WTC11 (cell line): ENCODE measurements at regions not wholly inside any gene's neighbourhood (a gene's known extent, or its start where the extent isn't known, plus 50 kb on each side); places are given as distances from the start of the nearest gene placed in this dataset.

ENCODE experiments used
- ATAC-seq: fragments of 200-7000 bp; cut with Tn5 transposase; 2 replicates; pipeline ENCODE4 v1.10.0; 2021; ENCODE audit warnings: mild to moderate bottlenecking, moderate library complexity
- CTCF ChIA-PET: fragments of 300-600 bp; sonication (Branson Sonifier 250); formaldehyde crosslinking; loops from one replicate; lab custom pipeline; 2021; ENCODE audit warnings: antibody characterized with exemption; lab: Charles Lee
- POLR2A ChIA-PET: fragments of 350-600 bp; sonication (Branson Sonifier 250); formaldehyde crosslinking; loops from one replicate; lab custom pipeline; 2021; ENCODE audit warnings: antibody characterized with exemption; lab: Charles Lee
- DNase-seq: peaks from one replicate; pipeline ENCODE4 v3.0.0; 2021; ENCODE audit warnings: low spot score
- H3K27ac Mint-ChIP-seq: 2 replicates; pipeline ENCODE4 v1.8.0; 2021; ENCODE audit warnings: mixed read lengths
- H3K27me3 Mint-ChIP-seq: 2 replicates; pipeline ENCODE4 v1.8.0; 2021; ENCODE audit warnings: low read depth, mild to moderate bottlenecking, moderate library complexity, mixed read lengths
- H3K36me3 Mint-ChIP-seq: 2 replicates; pipeline ENCODE4 v1.8.0; 2021; ENCODE audit warnings: mixed read lengths
- H3K4me1 Mint-ChIP-seq: 2 replicates; pipeline ENCODE4 v1.8.0; 2022; ENCODE audit warnings: mixed read lengths
- H3K4me3 Mint-ChIP-seq: 2 replicates; pipeline ENCODE4 v1.8.0; 2021; ENCODE audit warnings: mild to moderate bottlenecking, moderate library complexity, mixed read lengths
- H3K9me3 Mint-ChIP-seq: 2 replicates; pipeline ENCODE4 v1.8.0; 2021; ENCODE audit warnings: mixed read lengths
- ARID4B ChIP-seq: sonication (generic); formaldehyde crosslinking; IDR thresholded peaks from 2 replicates; pipeline ENCODE4 v1.8.0; 2023; ENCODE audit warnings: missing genetic modification reagents, mild to moderate bottlenecking, borderline replicate concordance
- CREB1 ChIP-seq: sonication (generic); formaldehyde crosslinking; IDR thresholded peaks from 2 replicates; pipeline ENCODE4 v1.8.0; 2023; ENCODE audit warnings: mild to moderate bottlenecking, missing genetic modification reagents
- ESRRA ChIP-seq: sonication (generic); formaldehyde crosslinking; IDR thresholded peaks from 2 replicates; pipeline ENCODE4 v1.8.1; 2022; ENCODE audit warnings: mild to moderate bottlenecking, missing genetic modification reagents, borderline replicate concordance
- GRHL2 ChIP-seq: fragments of 250-450 bp; sonication (Bioruptor Pico); IDR thresholded peaks from 2 replicates; pipeline ENCODE4 v1.8.0; 2022; ENCODE audit warnings: mild to moderate bottlenecking, moderate library complexity; ENCODE audit not compliant: insufficient replicate concordance, severe bottlenecking
- JAZF1 ChIP-seq: fragments of 250-450 bp; sonication (Bioruptor Pico); IDR thresholded peaks from 2 replicates; pipeline ENCODE4 v1.9.0; 2021; ENCODE audit warnings: moderate library complexity, mild to moderate bottlenecking, inconsistent platforms
- MLX ChIP-seq: sonication (generic); formaldehyde crosslinking; IDR thresholded peaks from 2 replicates; pipeline ENCODE4 v1.8.1; 2023; ENCODE audit warnings: mild to moderate bottlenecking, missing genetic modification reagents, moderate library complexity
- NFATC4 ChIP-seq: fragments of 250-450 bp; sonication (Bioruptor Pico); IDR thresholded peaks from 2 replicates; pipeline ENCODE4 v1.9.0; 2021; ENCODE audit warnings: mild to moderate bottlenecking
- NFE2L1 ChIP-seq: sonication (generic); formaldehyde crosslinking; IDR thresholded peaks from 2 replicates; pipeline ENCODE4 v1.8.1; 2023; ENCODE audit warnings: missing genetic modification reagents
- OVOL2 ChIP-seq: fragments of 250-450 bp; sonication (Bioruptor Pico); IDR thresholded peaks from 2 replicates; pipeline ENCODE4 v1.9.0; 2021; ENCODE audit warnings: mild to moderate bottlenecking, borderline replicate concordance
- TCF7 ChIP-seq: sonication (generic); formaldehyde crosslinking; IDR thresholded peaks from 2 replicates; pipeline ENCODE4 v1.8.0; 2022; ENCODE audit warnings: mild to moderate bottlenecking, low read depth, missing genetic modification reagents, moderate library complexity
- TEAD4 ChIP-seq: sonication (generic); formaldehyde crosslinking; IDR thresholded peaks from 2 replicates; pipeline ENCODE4 v1.8.0; 2022; ENCODE audit warnings: mild to moderate bottlenecking, missing genetic modification reagents
- USF1 ChIP-seq: sonication (generic); formaldehyde crosslinking; IDR thresholded peaks from 2 replicates; pipeline ENCODE4 v1.8.0; 2022; ENCODE audit warnings: mild to moderate bottlenecking, missing genetic modification reagents
- USF2 ChIP-seq: sonication (generic); formaldehyde crosslinking; IDR thresholded peaks from 2 replicates; pipeline ENCODE4 v1.8.1; 2023; ENCODE audit warnings: mild to moderate bottlenecking, missing genetic modification reagents, moderate library complexity
- ZNF121 ChIP-seq: sonication (generic); formaldehyde crosslinking; IDR thresholded peaks from 2 replicates; pipeline ENCODE4 v1.8.0; 2023; ENCODE audit warnings: missing genetic modification reagents
- ZNF396 ChIP-seq: fragments of 250-450 bp; sonication (Bioruptor Pico); IDR thresholded peaks from 2 replicates; pipeline ENCODE4 v1.8.0; 2021; ENCODE audit warnings: mild to moderate bottlenecking, moderate library complexity, borderline replicate concordance
- ZNF671 ChIP-seq: fragments of 250-450 bp; sonication (Bioruptor Pico); IDR thresholded peaks from 2 replicates; pipeline ENCODE4 v1.8.0; 2021; ENCODE audit warnings: mild to moderate bottlenecking
- TF ChIP-seq, protein P1 (sequence below): fragments of 200-600 bp; IDR thresholded peaks from 2 replicates; pipeline ENCODE4 v1.8.0; 2022; ENCODE audit warnings: antibody characterized with exemption
- TF ChIP-seq, protein P2 (sequence below): fragments of 250-450 bp; sonication (Bioruptor Pico); IDR thresholded peaks from 2 replicates; pipeline ENCODE4 v1.9.0; 2021; ENCODE audit warnings: mild to moderate bottlenecking
- TF ChIP-seq, protein P3 (sequence below): sonication (generic); formaldehyde crosslinking; IDR thresholded peaks from 2 replicates; pipeline ENCODE4 v1.8.0; 2023; ENCODE audit warnings: missing genetic modification reagents

GRCh38 chr9:86589273-86589672 is 235.1 kb upstream of the TUT7 start:
- H3K27ac Mint-ChIP-seq = no peak overlapping the region
- H3K9me3 Mint-ChIP-seq = no peaks in the 10 kb centered on the region
- ATAC-seq (peak; percentile 55), DNase-seq (peak; percentile 72)
- peaks cover 2% of the 10 kb centered on the region; the same call in 1 of the 2 replicates for H3K4me1 Mint-ChIP-seq
- no peaks in the 10 kb centered on the region for H3K36me3 Mint-ChIP-seq
- no peaks in the 10 kb centered on the region for H3K27me3 Mint-ChIP-seq
- no peak for TF ChIP-seq TEAD4
- no peak for TF ChIP-seq USF1 (CRISPR knock-in tag)
- TF ChIP-seq, protein P1, sequence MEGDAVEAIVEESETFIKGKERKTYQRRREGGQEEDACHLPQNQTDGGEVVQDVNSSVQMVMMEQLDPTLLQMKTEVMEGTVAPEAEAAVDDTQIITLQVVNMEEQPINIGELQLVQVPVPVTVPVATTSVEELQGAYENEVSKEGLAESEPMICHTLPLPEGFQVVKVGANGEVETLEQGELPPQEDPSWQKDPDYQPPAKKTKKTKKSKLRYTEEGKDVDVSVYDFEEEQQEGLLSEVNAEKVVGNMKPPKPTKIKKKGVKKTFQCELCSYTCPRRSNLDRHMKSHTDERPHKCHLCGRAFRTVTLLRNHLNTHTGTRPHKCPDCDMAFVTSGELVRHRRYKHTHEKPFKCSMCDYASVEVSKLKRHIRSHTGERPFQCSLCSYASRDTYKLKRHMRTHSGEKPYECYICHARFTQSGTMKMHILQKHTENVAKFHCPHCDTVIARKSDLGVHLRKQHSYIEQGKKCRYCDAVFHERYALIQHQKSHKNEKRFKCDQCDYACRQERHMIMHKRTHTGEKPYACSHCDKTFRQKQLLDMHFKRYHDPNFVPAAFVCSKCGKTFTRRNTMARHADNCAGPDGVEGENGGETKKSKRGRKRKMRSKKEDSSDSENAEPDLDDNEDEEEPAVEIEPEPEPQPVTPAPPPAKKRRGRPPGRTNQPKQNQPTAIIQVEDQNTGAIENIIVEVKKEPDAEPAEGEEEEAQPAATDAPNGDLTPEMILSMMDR = peak; percentile 54; the same call in 1 of the 2 replicates
- POLR2A ChIA-PET = no interaction called here
- CTCF ChIA-PET = interaction anchor here (0.5 to 1.5 kb wide), 8 partner anchors 8 to 359 kb away, joined by 3 to 6 read pairs (median 4); partner anchors contain the start of gene GAS1
- H3K4me3 Mint-ChIP-seq = no peak overlapping the region

- no peaks in the 10 kb centered on the region for H3K27me3 Mint-ChIP-seq
- H3K9me3 Mint-ChIP-seq = no peaks in the 10 kb centered on the region
- H3K36me3 Mint-ChIP-seq = no peaks in the 10 kb centered on the region
- DNase-seq (no peak), ATAC-seq (no peak)
- ChIA-PET CTCF (interaction anchor here (0.9 to 1.0 kb wide), 2 partner anchors 153 to 172 kb away, joined by 3 to 4 read pairs; no protein-coding TSS in a partner anchor), POLR2A (no interaction called here)
- H3K4me1 Mint-ChIP-seq = peaks cover 2% of the 10 kb centered on the region; the same call in 1 of the 2 replicates
- H3K4me3 Mint-ChIP-seq = no peak overlapping the region
- H3K27ac Mint-ChIP-seq = no peak overlapping the region
- no peak for TF ChIP-seq TCF7 (CRISPR knock-in tag)
- TF ChIP-seq, protein P2, sequence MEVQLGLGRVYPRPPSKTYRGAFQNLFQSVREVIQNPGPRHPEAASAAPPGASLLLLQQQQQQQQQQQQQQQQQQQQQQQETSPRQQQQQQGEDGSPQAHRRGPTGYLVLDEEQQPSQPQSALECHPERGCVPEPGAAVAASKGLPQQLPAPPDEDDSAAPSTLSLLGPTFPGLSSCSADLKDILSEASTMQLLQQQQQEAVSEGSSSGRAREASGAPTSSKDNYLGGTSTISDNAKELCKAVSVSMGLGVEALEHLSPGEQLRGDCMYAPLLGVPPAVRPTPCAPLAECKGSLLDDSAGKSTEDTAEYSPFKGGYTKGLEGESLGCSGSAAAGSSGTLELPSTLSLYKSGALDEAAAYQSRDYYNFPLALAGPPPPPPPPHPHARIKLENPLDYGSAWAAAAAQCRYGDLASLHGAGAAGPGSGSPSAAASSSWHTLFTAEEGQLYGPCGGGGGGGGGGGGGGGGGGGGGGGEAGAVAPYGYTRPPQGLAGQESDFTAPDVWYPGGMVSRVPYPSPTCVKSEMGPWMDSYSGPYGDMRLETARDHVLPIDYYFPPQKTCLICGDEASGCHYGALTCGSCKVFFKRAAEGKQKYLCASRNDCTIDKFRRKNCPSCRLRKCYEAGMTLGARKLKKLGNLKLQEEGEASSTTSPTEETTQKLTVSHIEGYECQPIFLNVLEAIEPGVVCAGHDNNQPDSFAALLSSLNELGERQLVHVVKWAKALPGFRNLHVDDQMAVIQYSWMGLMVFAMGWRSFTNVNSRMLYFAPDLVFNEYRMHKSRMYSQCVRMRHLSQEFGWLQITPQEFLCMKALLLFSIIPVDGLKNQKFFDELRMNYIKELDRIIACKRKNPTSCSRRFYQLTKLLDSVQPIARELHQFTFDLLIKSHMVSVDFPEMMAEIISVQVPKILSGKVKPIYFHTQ = no peak
- TF ChIP-seq ESRRA (CRISPR knock-in tag) = no peak
- TF ChIP-seq ARID4B (CRISPR knock-in tag) = no peak
- TF ChIP-seq GRHL2 (CRISPR knock-in tag) = no peak
- TF ChIP-seq ZNF121 (CRISPR knock-in tag) = no peak
- no peak for TF ChIP-seq ZNF671 (CRISPR knock-in tag)
- TF ChIP-seq CREB1 (CRISPR knock-in tag) = no peak
- no peak for TF ChIP-seq OVOL2
- no peak for TF ChIP-seq ZNF396
- TF ChIP-seq JAZF1 (CRISPR knock-in tag) = no peak
- no peak for TF ChIP-seq NFATC4 (CRISPR knock-in tag)
- TF ChIP-seq, protein P3, sequence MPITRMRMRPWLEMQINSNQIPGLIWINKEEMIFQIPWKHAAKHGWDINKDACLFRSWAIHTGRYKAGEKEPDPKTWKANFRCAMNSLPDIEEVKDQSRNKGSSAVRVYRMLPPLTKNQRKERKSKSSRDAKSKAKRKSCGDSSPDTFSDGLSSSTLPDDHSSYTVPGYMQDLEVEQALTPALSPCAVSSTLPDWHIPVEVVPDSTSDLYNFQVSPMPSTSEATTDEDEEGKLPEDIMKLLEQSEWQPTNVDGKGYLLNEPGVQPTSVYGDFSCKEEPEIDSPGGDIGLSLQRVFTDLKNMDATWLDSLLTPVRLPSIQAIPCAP = no peak
- TF ChIP-seq USF2 (CRISPR knock-in tag) = no peak
- TF ChIP-seq MLX (CRISPR knock-in tag) = no peak
- no peak for TF ChIP-seq NFE2L1 (CRISPR knock-in tag)
Measured at GRCh38 chr9:86586144-86586494, 231.9 kb upstream of the TUT7 start.
